Inferior parietal cortex (tissue), 1 donor: ENCODE measurements at regions not wholly inside any gene's neighbourhood (a gene's known extent, or its start where the extent isn't known, plus 50 kb on each side); places are given as distances from the start of the nearest gene placed in this dataset.
"Not testable (repeated sequence)": the region's sequence is repeated elsewhere in the genome, so short reads cannot be mapped to it uniquely, and the experiment has no call there.

Source experiments
- DNase-seq: peaks from one replicate; pipeline ENCODE4 v3.0.0-alpha.2; 2016; ENCODE audit errors: extremely low spot score

GRCh38 chr3:190192739-190193138 lies 72.0 kb upstream of the P3H2 start:
- no peak for DNase-seq

GRCh38 chr3:190192087-190192486 lies 71.4 kb upstream of the P3H2 start:
- no peak for DNase-seq

- no peak for DNase-seq
Measured at GRCh38 chr3:190188197-190188596, 67.5 kb upstream of the P3H2 start.

GRCh38 chr3:190183121-190183520 lies 62.4 kb upstream of the P3H2 start:
- DNase-seq = no peak

GRCh38 chr3:190182418-190183043 lies 61.8 kb upstream of the P3H2 start:
- DNase-seq = no peak

- DNase-seq = no peak
Measured at GRCh38 chr3:190180268-190180667, 59.6 kb upstream of the P3H2 start.

GRCh38 chr3:190178779-190179178 lies 58.1 kb upstream of the P3H2 start:
- no peak for DNase-seq

- not testable (repeated sequence) for DNase-seq
Measured at GRCh38 chr3:190176933-190177525, 56.3 kb upstream of the P3H2 start.

GRCh38 chr3:190176106-190176505 lies 55.4 kb upstream of the P3H2 start:
- DNase-seq = not testable (repeated sequence)

- no peak for DNase-seq
Measured at GRCh38 chr3:190175490-190175889, 54.8 kb upstream of the P3H2 start.

- no peak for DNase-seq
Measured at GRCh38 chr3:190174471-190174870, 53.8 kb upstream of the P3H2 start.

- DNase-seq = no peak
Measured at GRCh38 chr3:190173426-190173825, 52.7 kb upstream of the P3H2 start.

- DNase-seq = no peak
Measured at GRCh38 chr3:190172751-190173150, 52.1 kb upstream of the P3H2 start.
